M059J (cell line): ENCODE measurements at regions not wholly inside any gene's neighbourhood (a gene's known extent, or its start where the extent isn't known, plus 50 kb on each side); places are given as distances from the start of the nearest gene placed in this dataset.

Experiments used
- DNase-seq: peaks from one replicate; pipeline ENCODE4 v3.0.0-alpha.2; 2012; ENCODE audit warnings: low read depth

DNA sequence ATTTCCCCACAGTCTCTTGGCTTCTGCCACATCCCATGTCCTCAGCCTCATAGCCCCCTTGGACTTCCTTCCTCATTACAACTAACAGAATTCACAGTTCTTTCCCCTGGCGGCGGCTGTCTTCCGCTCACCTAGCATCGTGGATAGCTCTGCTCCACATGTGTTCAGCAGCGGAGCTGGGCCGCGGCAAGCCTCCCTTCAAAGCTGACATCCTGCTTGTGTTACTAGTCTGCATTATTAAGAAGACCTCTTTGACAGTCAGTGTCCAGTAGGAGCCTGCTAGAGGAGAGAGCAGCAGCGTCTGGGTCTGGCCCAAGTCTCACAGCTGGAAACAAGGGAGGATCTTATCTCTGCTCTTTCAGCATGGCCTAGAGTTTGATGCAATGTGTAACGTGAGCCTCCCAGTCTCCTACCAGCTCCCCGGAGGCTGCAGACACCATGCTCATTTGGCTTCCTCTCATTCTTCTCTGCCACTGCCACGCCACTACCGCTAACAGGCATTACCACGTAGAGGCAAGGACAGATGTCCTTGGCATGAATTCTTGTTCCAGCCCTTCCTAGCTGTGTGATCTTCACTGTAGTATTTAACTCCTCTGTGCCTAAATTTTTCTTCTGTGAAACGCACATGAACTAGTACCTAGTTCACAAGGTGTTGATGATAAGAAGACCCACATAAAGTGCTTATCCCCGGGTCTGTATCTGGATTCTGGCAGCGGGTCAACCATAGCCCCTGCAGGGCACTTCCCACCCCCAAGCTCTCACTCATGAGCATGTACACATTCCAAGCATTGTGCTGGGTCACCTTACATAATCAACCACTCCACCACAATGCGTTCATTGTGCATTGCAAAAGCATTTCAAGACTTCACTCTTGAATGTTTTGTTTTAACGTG, 107.1 kb upstream of the BACH2 start:
- peak; percentile 50 for DNase-seq

DNA sequence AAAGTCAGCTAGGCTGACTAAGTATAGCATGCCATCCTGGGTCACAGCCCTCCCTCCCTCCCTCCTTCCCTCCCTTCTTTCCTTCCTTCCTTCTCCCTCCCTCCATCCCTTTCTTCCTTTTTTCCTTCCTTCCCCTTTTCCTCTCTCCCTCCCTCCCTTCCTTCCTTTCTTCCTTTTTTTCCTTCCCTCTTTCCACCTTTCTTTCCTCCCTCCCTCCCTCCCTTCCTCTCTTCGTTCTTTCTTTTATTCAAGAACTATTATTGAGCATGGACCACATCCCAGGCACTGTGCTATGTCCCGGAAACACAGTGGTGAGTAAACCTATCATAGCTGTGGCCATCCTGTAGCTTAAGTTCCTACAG, 106.2 kb upstream of the BACH2 start:
- no peak for DNase-seq

DNA sequence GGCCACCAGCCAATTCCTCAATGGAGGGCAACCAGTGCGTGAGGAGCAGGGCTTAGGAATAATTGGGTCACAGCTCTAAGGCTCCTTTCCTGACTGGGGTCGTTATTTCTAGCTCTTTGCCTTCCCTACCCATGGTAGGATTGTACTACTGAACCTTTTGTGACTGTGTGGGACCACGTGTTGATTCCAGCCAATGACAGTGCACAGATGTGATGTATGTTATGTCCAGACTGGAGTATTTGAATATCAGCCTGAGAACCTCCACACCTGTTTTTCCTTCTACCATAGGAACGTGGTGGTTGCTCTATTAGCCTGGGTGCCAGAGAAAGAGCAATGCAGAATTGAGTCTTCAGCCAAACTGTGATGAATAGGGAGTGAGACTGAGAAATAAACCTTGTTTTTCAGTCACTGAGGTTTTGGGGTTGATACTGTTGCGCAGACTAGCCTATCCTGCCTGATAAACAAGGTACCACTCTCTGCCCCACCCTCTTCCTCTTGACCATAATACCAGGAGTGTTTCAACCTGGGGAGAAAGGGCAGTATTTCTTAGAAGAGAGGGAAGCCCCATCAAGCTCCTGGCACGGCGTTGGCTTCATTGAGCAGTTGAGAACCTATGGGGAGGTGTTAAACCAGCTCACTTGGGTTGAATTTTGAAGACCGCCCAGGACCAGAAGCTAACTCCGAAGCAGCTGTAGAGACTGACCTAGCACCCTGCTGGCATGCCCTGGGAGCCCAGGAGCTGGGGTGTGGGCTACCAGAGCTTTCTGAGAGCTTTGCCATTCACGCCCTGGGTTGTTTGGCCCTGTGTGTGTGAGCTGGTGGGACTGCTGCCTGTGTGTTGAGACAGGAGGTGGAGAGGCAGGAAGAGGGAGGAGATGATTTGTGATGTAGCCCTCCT, 105.5 kb upstream of the BACH2 start:
- no peak for DNase-seq

DNA sequence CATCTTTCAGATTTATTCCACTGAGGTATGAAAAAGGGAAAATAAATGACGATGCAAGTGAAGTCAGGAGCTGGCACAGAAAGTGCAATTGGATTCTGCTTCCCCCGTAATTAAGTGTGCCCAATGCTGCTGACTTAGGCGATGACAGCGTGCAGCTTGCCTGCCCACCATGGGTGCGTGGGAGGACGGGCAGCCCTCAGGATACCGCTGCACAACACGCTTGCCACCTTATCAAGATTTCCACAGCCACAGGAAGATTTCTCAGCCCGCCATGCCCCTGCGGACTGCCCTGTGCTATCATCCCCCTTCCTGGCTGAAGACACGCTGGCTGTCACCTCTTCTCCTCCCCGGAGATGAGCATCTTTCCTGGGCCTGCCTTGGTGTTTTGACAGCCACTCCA, 103.3 kb upstream of the BACH2 start:
- DNase-seq, result no peak

DNA sequence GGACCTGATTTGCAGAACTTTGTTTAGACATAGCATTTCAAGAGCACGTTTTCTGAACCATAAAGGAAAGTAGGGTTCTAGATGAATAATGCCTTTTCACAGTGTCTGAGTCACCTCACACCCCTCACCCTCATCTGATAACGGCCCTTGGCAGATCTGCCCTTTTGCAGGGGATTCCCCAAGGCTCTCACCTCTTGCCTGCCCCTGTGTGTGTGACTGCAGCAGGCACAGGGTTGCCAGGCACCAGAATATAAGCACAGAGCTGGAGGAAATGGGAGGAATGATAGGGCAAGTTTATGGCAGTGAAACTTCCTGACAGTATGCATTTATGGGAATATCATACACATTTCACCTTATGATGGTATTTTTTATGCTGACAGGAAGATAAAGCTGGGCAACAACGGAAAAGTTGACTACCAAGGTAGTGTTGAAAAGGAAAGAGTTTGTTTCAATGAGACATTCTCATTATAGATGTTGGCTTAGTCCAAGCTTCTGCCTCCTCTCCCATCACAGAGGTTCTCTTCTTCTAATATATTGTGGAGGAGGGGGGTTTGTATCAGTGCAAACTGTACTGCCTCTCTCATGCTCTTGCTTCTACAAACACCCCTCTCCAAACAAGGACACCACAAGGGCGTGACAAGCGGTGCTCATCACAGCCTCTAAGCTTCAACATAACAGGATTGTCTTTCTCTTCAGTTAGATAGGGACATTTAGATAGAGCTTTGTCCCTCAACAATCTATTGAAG, 101.5 kb upstream of the BACH2 start:
- DNase-seq, result peak; percentile 78

DNA sequence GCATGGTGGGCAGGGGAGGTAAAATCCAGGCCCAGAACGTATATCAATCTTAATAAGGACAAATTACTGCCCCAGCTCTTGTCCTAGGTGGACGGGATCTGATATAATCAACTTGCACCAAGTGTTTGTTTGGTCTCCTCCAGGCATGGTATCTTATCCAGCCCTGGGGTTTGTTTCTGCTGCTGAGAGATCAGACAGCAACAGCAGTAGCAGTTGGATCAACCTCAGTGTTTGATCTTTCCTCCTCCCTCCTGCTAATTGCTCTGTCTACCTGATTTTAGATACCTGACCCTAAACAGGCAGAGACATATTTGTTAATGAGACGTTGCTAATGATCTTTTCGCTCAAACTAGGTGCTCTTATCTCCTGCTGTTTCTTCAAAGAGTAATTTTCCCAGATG, 100.4 kb upstream of the BACH2 start:
- DNase-seq, result no peak

DNA sequence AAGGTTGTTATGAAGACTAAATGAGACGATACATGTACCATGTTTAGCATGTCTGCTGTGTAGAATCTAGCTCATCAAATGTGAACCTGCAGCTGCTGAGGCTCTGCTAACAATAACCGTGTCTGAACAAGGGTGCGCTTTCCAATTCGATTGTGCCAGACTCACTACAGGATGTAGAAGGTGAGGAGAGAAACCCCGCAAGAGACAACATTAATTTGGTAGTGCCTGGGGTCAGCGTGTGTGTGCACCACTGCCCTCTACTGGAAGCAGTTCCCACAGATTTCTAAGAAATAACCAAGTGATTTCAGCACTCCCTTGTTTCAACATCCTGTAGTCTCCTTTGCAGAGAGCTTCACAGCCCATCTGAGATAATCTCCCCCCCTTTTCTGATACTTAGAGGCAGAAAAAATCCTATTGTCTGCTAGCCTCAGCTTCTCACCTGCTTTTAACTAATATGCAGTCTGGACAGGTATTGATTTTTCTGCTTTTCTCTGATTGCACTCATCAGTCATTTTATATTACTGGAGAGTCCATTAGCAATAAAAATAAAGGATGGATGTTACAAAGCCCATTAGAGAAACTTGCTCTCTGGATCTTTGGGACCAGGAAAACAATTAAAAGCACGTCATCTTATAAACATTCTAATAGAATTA, 96.7 kb upstream of the BACH2 start:
- peak; percentile 34 for DNase-seq

DNA sequence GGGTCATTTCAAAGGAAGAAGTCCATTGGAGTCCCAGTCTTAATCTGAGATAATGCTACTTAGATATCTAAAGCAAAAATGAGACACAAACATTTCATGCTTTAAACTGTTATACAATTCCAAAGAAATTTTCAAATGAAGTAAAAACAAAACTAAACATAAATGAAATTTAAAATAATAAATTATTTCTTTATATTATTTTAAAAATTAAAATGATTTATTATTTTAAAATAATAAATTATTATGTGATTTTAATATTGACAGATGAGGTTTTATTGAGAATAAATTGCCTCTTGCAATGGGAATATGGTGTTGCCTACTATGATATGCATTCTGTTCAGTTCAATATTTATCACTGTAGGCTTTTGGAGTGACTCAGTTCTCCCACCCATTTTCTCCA, 93.7 kb upstream of the BACH2 start:
- no peak for DNase-seq

DNA sequence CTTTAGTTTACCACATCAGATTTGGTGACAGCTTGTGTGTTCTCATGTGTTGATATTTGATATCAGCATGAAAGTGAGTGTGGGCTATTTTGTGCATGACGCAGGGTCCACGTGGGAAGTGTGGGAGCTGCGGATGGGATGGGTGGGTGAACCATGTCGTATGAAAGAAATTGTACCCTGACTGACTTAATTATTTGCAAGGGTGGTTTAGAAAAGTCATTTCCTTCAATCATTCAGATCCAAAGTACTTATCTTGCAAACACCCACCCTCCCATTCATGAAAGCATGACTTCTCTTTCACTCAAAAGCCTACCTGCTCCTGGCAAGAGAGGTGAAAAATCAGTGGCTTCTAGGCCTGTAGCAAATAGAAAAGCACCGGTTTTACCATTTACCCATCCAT, 91.8 kb upstream of the BACH2 start:
- no peak for DNase-seq

DNA sequence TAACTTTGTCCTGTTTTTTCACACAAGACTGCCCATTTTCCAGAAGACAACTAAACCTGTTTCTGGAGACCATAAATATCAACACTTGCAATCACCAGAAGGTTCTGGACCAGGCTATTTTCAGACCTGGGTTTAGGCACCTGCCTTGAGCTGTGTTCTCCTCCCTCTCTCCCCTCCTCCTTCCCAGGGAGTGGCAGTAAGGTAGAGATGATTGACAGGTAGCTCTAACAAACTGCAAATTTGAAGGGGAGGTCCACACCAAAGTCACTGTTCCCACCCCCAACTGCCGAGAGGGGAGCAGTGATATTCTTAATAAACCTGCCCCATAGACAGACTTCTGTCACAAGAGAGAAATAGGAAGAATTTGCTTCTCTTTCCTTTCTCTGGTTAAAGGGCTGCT, 91.2 kb upstream of the BACH2 start:
- DNase-seq, result no peak

DNA sequence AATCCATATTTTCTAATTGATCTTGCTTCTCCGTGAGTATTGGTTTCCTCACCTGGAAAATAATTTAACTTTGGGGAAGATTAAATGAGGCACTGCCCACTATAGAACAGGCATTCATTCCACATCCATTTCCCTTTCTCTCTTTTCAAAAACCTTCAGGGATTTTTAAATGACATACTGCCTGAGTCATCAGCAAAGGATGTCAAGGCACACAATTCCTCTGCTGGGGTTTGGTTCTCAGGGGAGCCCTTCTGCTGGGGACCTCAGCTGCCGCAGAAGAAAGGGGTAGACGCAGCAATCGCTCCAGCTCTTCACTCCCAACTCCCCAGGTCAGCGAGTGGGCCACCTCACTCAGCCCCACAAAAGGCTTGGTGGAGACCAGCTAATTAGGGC, 90.7 kb upstream of the BACH2 start:
- DNase-seq, result peak; percentile 42

DNA sequence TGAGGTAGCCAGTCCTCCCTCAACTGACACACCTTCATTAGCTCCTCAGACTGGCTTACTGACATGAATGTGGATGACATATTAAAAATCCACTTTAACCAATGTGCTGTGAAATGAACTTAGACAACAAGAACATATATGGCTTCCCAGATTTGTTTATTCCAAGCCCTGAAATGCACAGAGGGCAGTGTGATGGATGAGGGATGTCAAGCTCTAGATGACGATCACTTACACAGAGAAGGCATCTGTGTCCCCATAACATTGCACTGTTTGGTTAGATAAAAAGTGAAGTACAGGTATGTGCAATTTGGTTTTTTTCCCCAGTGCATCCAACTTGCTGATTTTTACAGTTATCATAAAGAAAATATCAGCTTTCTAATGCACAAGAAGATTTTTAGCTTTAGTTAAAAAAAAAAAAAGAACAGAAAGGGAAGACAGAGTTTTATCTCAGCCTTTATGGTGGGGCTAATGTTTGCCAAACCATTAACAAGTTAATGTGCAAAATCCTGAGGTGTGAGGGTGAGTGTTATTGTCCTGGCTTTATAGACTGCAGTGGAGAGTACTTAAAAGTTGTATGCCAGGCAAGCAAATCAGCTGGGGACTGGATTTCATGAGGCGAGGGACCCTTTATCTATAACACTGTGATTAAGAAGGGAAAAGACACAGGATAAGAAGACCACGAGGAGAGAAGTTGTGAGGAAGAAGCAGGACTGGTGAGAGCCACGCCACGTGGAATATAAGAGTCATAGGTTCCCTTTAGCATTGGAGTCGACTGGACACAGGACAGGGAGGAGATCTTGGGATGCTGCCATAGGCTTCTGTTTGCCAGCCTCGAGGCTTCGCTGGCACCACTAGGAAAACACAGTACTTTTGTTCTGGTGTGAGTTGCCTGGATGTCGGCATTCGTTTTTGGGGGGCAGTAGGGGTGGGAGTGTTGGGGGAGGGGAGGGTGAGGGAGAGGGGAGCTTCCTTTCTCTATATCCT, 90.0 kb upstream of the BACH2 start:
- no peak for DNase-seq

DNA sequence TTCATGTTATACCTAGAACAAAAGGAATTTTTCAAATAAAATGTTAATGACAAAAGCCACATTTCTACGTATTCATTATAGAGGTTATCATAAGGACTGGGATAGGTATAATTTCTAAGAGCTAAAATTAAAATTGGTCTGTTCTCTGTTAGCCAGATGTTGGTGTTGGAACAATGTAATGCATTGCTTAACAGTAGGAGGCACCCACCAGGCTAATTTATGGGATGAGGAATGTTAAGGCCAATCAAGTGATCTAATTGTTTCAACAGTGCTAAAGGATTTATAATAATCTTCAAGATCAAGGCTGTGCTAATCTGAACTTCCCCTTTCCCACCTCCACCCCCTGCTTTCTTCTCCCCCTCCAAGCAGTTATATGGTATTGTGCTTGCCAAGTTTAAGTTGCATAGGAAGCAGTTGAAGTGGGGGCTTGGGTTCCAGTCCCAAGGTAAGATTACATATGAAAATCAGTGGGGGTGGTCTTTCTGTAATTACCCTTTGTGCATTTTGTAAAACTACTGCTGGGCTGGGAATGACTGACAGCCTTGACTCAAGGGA, 89.2 kb upstream of the BACH2 start:
- no peak for DNase-seq

DNA sequence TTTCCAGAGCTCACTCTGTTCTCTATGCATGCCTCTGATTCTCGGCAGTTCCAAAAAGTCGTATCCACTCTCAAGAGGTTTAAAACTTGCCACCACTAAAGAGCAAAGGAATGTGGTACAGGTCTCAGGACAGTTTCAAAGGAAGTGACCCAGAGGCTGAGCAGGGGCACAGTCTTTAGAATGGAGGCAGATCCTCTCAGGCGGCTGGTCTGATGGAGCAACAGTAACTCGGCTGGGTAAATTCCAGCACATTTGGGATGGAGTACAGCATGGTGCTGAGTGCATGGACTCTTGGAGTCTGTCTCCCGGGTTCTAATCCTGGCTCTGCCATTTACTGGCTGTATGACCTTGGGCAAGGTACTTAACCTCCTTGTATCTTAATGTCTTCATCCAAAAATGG, 88.1 kb upstream of the BACH2 start:
- no peak for DNase-seq

DNA sequence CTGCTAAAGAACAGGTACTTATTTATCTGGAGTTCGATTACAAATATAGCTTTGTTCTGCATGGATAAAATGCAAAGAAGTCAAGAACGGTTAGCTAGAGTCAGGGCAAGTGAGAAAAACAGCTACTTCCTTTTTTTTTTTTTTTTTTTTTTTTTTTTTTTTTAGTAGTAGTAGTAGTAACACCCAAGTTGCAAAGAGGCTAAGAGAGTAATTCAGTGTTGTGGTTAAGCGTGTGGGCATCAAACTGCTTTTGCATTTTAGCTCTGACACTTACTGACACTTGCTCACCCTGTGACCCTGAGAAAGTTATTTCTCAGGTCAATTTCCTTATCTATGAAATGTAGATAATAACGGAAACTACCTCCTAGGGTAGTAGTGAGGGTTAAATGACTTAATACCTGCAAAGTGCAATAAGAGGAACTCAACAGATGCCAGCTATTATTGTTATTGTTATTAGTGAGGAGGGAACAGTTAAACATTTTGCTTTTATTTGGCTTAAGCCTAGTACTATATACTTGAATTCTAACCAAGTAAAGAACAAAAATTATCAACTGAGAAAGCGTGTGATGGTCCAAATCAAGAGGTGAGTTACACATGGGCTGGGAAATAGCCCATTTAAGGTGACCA, 86.7 kb upstream of the BACH2 start:
- no peak for DNase-seq

DNA sequence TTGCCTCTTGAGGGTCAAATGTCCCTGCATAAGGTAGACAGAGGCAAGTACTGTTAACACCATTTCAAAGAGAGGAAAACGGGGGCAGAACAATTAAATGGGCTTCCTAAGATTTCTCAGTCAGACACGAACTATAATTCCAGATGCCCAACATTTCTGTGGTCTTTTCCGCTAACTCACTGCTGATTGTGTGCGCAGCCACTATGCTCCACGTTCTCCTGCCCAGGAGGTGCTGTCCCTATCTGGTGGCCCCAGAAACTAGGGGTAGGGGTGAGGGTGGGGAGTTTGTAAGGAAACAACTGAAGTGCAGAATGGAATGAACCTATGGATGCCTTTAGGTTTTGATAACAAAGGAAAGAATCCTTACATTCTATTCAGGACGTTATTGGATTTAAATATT, 86.1 kb upstream of the BACH2 start:
- DNase-seq, result no peak

DNA sequence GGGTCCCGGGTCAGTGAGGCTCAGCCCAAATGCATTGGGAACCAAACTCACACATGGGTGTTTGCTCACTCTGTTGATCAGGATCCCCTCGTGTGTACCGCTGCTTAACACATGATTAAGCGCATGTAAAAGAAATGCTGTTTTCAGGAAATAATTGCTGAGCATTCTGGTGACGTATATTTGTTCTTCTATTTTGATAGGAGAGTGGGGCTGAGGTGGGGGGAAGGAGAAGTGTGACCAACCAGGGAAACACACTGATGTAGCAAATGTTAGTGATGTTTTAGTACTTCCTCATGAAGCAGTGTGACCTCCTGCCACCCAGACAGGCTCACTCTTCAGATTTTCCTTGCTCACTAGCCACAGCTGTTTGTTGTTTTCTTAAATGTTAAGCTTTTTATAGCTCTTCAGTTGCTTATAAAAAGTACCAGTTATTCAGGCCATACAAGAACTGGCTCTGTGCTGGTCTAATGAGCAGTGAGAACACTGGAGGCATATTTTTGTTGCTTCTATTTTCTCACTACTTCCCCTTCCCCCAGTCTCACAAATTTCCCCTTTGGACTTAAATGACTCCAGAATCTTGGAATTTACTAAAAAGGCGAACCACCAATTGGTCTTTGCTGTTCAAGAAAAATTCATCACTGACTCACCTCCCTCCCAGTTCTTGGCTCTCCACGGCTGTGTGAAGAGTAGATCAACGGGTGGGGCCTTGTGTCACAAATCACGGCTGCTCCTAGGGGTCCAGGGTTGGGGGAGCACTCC, 79.2 kb upstream of the BACH2 start:
- peak; percentile 60 for DNase-seq

DNA sequence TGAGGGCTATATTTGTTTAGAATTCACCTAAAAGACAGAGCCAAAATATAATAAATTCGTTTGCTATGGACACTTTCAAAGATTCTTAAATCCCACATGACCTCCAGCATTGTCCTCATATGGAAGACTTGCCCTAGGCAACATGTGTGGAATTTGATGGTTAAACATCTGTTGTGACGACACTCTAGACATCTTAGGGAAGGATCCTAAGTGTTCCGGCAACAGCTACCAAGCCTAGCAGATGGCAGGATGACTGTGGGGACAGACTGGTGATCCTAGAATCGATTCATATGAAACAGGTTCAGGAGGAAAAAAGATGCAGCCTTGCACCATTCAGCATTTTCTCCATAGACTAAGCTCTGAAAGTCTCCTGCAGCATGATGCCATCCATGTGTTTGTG, 77.6 kb upstream of the BACH2 start:
- DNase-seq, result no peak

DNA sequence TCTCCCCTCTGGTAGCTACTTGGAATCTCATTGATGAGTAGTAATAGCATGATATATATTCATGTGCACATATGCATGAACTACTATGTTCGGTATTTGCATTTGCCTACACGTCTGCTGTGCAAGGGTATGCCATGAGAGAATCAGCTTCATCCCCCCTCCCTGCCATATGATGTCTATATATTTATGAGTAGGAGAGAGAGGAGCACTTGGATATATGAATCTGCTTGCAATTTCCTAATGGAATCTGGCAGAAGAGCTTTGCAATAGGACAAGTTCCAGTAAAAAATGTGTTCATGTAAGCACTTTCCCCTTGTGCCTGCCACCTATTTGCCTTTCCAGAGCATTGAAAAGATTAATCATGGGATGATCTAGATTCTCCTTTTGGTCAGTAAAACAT, 76.2 kb upstream of the BACH2 start:
- DNase-seq, result no peak
